ENCODE measurements at regions not wholly inside any gene's neighbourhood (a gene's known extent, or its start where the extent isn't known, plus 50 kb on each side); places are given as distances from the start of the nearest gene placed in this dataset.

DNA sequence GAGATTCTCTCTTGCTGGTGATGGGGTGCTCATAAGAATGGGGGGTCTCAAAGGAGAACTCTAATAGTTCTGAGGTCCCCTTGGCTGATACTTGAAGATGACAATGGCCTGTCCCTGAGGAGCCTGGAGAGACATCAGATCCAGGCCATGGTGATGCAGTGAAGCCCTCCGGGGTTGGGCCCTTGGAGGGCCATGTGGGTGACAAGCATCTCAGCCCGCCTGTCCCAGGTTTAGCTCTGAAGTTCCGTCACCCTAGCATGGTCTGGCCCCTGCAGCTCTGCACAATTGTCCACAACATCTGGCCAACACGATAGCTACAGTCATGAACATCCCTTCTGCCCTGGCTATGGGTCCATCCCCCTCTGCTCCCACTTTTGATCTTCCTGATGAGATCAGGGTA, 202.8 kb upstream of the HS6ST1 start:
- Histone ChIP-seq H3K9me3 (no peaks in the 10 kb centered on the region), H3K36me3 (no peaks in the 10 kb centered on the region), H3K27me3 (no peaks in the 10 kb centered on the region), H3K4me1 (no peaks in the 10 kb centered on the region), H3K4me3 (no peak overlapping the region), H3K27ac (no peak overlapping the region)
- TF ChIP-seq, protein P1, sequence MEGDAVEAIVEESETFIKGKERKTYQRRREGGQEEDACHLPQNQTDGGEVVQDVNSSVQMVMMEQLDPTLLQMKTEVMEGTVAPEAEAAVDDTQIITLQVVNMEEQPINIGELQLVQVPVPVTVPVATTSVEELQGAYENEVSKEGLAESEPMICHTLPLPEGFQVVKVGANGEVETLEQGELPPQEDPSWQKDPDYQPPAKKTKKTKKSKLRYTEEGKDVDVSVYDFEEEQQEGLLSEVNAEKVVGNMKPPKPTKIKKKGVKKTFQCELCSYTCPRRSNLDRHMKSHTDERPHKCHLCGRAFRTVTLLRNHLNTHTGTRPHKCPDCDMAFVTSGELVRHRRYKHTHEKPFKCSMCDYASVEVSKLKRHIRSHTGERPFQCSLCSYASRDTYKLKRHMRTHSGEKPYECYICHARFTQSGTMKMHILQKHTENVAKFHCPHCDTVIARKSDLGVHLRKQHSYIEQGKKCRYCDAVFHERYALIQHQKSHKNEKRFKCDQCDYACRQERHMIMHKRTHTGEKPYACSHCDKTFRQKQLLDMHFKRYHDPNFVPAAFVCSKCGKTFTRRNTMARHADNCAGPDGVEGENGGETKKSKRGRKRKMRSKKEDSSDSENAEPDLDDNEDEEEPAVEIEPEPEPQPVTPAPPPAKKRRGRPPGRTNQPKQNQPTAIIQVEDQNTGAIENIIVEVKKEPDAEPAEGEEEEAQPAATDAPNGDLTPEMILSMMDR (IDR thresholded peaks at IDR 0.05), result no peak
- DNase-seq, result no peak

DNA sequence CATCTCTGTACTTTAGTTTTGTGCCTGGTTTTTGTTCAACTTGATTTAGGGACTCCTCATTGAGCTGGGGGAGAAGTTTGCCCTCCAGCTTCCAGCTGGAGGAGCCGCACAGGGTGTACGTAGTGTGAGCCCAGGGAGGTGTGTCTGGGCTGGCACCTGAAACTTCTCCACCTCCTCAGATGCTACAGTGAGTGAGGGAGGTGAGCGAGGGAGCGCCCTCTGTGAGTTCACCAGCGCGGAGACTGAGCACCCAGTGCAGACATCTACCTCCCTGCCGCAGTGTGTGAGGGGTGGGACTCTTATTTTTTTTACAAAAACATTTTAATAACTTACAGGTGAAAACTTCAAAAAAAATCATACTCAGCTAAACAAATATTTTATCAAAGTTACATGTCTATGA, 204.2 kb upstream of the HS6ST1 start:
- Histone ChIP-seq H3K36me3 (no peaks in the 10 kb centered on the region), H3K9me3 (no peaks in the 10 kb centered on the region), H3K27me3 (no peaks in the 10 kb centered on the region), H3K27ac (no peak overlapping the region), H3K4me1 (no peaks in the 10 kb centered on the region), H3K4me3 (no peak overlapping the region)
- no peak for DNase-seq
- TF ChIP-seq, protein P1 (IDR thresholded peaks at IDR 0.05), result no peak
- no peak for TF ChIP-seq POLR2A (IDR thresholded peaks at IDR 0.05)

DNA sequence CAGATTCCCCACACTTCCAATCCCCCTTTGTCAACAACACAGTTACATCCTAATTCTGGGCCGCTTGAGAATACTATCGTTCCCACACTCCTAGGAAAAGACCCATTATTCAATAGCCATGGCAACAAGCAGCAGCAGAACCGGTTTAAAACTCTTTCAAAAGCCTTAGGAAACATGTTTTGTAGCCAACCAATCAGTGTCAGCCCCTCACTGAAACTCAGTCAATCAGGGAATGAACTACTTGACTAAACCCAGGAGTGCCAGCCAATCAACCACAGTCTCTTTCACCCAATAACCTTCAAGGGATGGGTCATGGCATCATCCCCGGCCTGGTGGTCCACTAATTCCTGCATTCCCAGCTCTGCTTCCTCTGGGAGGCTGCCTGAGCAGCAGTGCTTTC, 204.8 kb upstream of the HS6ST1 start:
- H3K4me1 ChIP-seq, result no peaks in the 10 kb centered on the region
- H3K4me3 ChIP-seq, result no peak overlapping the region
- DNase-seq, result no peak
- H3K27me3 ChIP-seq, result no peaks in the 10 kb centered on the region
- no peak overlapping the region for H3K27ac ChIP-seq
- H3K9me3 ChIP-seq, result no peaks in the 10 kb centered on the region
- H3K36me3 ChIP-seq, result no peaks in the 10 kb centered on the region
- TF ChIP-seq, protein P1 (IDR thresholded peaks at IDR 0.05), result no peak
- TF ChIP-seq POLR2A (IDR thresholded peaks at IDR 0.05), result no peak

DNA sequence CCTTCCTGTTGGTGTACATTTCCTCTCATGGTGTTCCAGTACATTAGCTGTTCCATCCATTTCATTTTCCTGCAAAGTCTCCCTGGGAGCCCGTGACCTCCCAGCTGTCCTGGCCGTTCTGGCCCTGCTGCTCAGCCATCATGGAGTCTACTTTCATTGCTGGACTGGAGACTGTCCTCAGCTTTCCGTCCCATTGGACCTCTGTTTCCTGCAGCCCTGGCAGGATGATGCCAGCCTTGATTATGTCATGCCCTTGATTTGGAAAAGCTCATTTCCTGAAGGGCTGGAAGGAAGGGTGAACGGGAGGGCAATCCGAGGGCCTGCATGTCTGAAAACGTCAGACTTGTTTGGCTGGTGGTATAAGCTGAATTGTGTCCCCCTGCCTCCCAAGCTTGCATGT, 205.5 kb upstream of the HS6ST1 start:
- Histone ChIP-seq H3K27ac (no peak overlapping the region), H3K4me1 (no peaks in the 10 kb centered on the region), H3K9me3 (no peaks in the 10 kb centered on the region), H3K4me3 (no peak overlapping the region), H3K36me3 (no peaks in the 10 kb centered on the region), H3K27me3 (no peaks in the 10 kb centered on the region)
- TF ChIP-seq, protein P1 (IDR thresholded peaks at IDR 0.05), result no peak
- TF ChIP-seq POLR2A (IDR thresholded peaks at IDR 0.05), result no peak
- DNase-seq, result no peak

DNA sequence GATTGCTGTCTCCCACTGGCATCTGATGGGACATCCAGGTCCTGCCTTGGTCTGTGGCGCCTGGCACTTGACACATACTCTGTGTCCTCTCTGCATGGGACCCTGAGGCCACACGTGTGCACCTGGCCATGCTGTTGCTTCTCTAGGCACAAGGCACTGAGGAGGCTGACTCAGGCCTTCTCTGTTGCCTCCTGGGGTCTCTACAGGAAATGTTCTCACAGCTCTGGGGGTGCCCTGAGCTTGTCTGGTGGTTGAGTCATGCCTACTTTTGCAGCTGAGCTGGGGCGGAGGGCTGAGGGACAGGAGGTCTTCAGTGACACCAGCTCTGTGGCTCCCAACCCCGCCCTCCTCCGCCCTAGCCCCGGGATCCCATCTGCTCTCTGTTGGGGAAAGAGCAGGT, 207.0 kb upstream of the HS6ST1 start:
- no peak for DNase-seq
- Histone ChIP-seq H3K4me3 (no peak overlapping the region), H3K27ac (no peak overlapping the region), H3K36me3 (no peaks in the 10 kb centered on the region), H3K27me3 (no peaks in the 10 kb centered on the region), H3K4me1 (no peaks in the 10 kb centered on the region), H3K9me3 (no peaks in the 10 kb centered on the region)
- no peak for TF ChIP-seq POLR2A (IDR thresholded peaks at IDR 0.05)
- TF ChIP-seq, protein P1 (IDR thresholded peaks at IDR 0.05), result no peak

DNA sequence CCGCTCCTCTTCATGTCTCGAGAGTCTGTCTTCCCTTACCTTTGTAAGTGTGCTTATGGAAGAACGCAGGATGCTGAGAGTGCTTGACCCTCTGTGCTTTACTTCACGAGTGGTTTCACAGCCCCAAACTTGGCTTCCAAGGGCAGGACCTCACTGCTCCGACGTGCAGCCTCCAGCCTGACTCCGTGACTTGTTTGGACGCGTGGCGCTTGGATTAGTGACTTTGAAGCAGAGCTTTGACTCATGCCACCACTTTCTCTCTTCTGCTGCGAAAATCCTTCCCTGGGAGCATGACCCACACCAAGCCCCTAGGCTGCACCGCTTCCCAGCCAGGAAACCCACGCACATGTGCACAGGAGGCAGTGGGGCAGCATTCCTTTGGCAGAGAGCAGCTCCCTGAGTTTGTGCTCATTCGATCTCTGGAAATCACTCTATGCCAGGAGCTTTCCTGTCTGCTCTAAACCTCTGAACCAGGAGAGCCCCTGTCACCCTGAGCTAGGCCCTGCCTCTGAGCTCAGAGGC, 207.8 kb upstream of the HS6ST1 start:
- no peak for DNase-seq
- H3K27ac ChIP-seq, result no peak overlapping the region
- no peaks in the 10 kb centered on the region for H3K9me3 ChIP-seq
- no peaks in the 10 kb centered on the region for H3K27me3 ChIP-seq
- H3K36me3 ChIP-seq, result no peaks in the 10 kb centered on the region
- no peak overlapping the region for H3K4me3 ChIP-seq
- no peaks in the 10 kb centered on the region for H3K4me1 ChIP-seq
- no peak for TF ChIP-seq POLR2A (IDR thresholded peaks at IDR 0.05)
- TF ChIP-seq, protein P1 (IDR thresholded peaks at IDR 0.05), result no peak

Measured in Peyer's patch (tissue), 4 donors.